Omental fat pad (tissue), 3 donors: ENCODE measurements at regions not wholly inside any gene's neighbourhood (a gene's known extent, or its start where the extent isn't known, plus 50 kb on each side); places are given as distances from the start of the nearest gene placed in this dataset.
"Not testable (repeated sequence)": the region's sequence is repeated elsewhere in the genome, so short reads cannot be mapped to it uniquely, and the experiment has no call there.

Source experiments
- ATAC-seq: fragments of 150-250 bp; one replicate; pipeline ENCODE4 v1.9.1; 2016; ENCODE audit warnings: mild to moderate bottlenecking, moderate library complexity; ENCODE audit not compliant: low FRiP score
- DNase-seq: peaks from one replicate; pipeline ENCODE4 v3.0.0-alpha.2; 2019; ENCODE audit warnings: low spot score
- TF ChIP-seq, protein P1 (sequence below), 3 donors: fragments of 450-650 bp; IDR thresholded peaks; one replicate each; pipeline ENCODE4 v1.5.1; 2016 to 2017; ENCODE audit warnings: antibody characterized with exemption in 3 of 3, mild to moderate bottlenecking in 3 of 3, moderate library complexity in 2 of 3

DNA sequence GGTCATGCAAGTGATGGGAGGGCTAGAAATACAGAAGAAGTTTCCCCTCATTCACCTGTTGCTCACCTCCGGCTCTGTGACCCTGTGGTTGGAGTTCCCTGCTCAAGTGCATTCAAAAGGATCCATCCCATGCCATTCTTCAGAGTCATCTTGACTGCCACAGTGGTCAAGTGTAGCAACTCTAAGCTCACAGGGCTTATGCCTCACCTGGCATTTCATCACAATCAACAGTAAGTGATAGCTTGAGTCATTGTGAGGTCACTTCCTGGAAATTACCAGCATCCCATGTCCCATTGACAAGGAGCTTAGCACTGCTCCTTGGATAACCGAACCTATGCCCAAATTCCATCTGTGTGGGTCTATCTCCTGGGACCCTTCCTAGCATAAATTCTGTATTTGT, 55.6 kb downstream of the OR4C45 start:
- DNase-seq (no peak), ATAC-seq (no peak)
- TF ChIP-seq, protein P1, sequence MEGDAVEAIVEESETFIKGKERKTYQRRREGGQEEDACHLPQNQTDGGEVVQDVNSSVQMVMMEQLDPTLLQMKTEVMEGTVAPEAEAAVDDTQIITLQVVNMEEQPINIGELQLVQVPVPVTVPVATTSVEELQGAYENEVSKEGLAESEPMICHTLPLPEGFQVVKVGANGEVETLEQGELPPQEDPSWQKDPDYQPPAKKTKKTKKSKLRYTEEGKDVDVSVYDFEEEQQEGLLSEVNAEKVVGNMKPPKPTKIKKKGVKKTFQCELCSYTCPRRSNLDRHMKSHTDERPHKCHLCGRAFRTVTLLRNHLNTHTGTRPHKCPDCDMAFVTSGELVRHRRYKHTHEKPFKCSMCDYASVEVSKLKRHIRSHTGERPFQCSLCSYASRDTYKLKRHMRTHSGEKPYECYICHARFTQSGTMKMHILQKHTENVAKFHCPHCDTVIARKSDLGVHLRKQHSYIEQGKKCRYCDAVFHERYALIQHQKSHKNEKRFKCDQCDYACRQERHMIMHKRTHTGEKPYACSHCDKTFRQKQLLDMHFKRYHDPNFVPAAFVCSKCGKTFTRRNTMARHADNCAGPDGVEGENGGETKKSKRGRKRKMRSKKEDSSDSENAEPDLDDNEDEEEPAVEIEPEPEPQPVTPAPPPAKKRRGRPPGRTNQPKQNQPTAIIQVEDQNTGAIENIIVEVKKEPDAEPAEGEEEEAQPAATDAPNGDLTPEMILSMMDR (IDR thresholded peaks at IDR 0.05) = no peak

DNA sequence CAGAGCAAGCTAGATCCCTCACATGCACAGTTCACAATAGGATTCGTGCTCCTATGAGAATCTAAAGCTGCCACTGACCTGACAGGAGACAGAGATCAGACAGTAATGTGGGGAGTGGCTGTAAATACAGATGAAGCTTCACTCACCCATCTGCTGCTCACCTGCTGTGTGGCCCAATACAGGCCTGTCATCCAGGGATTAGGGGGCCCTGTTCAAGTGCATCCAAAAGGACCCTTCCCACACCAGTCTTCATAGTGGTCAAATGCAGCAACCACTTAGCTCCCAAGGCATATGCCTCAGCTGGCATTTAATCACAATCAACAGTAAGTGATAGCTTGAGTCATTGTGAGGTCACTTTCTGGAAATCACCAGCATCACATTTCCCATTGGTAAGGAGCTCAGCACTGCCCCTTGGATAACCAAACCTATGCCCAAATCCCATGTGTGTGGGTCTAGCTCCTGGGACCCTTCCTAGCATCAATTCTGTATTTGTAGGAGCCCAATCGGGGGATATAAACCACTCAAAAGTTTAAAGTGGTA, 65.6 kb downstream of the OR4C45 start:
- ATAC-seq = no peak

DNA sequence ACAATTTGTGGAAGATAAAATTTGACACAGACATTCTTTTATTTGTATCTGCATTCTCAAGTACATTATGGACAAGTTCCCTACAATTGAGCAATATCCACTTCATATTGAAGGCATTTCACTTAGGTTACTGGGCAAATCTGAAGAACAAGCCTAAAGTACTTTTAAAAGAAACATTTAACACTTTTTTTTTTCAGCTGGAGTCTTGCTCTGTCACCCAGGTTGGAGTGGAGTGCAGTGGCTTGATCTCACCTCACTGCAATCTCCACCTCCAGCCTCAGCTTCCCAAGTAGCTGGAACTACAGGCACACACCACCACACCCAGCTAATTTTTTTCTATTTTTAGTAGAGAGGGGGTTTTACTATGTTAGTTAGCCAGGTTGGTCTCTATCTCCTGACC, 70.2 kb downstream of the OR4C45 start:
- DNase-seq (no peak), ATAC-seq (no peak)
- TF ChIP-seq, protein P1 (IDR thresholded peaks at IDR 0.05) = no peak

More for the DNA sequence above, 65.6 kb downstream of the OR4C45 start:
- no peak for DNase-seq
- TF ChIP-seq, protein P1 (IDR thresholded peaks at IDR 0.05) = no peak

DNA sequence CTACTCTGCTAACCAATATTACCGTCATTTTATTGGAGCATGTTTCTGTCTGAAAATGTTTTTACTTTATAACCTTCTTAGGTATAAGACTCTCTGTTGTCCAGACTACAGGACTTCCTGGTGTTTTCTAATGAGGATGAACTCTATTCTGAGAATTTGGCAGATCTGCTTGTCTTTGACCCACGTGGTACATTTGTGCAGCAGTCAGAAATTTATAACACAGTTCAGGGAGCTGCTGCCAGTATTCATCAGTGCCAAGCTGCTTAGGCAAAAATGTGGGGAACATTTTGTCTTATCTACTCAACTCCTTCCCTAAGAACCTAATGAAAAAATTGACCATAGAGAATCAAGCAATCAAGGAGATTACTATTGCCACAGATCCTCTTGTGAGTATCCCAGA, 108.0 kb downstream of the OR4C45 start:
- peak; percentile 80 for ATAC-seq
- not testable (repeated sequence) for DNase-seq

DNA sequence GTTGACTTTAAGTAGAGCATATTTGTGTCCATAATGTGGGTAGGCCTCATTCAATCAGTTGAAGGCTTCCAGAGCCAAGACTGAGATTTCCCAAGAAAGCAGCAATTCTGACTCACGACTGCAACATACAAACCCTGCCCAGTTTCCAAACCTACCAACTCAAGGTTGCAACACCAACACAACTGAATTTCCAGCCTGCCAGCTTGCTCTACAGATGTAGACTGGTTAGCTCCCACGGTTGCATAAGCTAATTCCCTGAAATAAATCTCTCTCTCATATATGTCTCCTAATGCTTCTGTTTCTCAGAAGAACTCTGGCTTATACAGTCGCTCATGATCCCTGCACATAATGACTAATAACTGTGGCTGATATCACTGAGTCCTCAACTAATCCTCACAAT, 113.6 kb downstream of the OR4C45 start:
- DNase-seq = not testable (repeated sequence)
- peak; percentile 96 for ATAC-seq

DNA sequence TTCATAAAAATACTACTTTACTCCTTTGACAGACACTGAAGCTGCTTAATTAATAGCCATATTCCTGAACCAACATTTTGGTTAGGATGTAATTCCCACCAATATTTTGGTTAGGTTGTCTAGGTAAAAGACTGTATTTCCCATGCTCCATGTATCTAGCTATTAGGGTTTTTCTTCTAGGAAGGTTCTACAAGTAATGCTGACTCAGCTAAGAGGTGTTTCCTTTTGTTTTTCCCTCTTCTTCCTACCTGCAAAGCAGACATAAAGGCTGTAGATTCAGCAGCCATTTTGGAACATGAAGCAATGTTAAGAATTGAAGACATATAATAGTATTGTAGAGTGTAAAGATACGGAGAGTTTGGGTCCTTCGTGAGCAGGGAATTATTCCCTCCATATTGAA, 115.3 kb downstream of the OR4C45 start:
- DNase-seq = not testable (repeated sequence)

DNA sequence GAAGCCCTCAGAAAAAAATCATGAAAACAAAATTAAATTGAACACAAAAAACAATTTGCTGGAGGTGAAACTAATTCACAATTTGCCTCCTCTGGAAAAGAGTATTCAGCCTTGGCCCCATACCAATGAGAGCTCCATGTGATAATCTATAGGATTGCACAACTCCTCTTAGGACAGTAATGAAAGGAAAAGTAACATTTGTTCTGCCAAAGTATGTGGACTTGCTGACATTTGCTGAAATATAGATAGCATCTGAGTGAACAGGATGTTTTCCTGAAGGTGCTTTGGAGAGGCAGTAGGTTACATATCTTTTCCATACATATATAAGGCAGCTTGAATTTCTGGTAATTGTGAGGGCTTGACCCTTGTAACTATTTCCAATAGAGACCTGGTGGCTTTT, 122.8 kb downstream of the OR4C45 start:
- TF ChIP-seq, protein P1 (IDR thresholded peaks at IDR 0.05) = no peak

More for the DNA sequence above, 115.3 kb downstream of the OR4C45 start:
- ATAC-seq = not testable (repeated sequence)

DNA sequence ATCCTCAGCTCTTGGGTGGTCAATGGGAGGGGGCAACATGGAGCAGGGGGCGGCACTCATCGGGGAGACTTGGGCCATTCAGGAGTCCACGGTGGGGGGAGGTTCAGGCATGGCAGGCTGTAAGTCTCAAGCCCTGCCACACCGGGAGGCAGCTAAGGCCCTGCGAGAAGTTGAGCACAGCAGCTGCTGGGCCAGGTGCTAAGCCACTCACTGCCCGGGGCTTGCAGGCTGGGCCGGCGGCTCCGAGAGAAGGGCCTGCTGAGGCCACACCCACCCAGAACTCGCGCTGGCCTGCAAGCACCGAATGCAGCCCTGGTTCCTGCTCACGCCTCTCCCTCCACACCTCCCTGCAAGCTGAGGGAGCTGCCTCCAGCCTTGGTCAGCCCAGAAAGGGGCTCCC, 131.4 kb downstream of the OR4C45 start:
- ATAC-seq (no peak), DNase-seq (no peak)
- TF ChIP-seq, protein P1 (IDR thresholded peaks at IDR 0.05) = no peak

More for the DNA sequence above, 122.8 kb downstream of the OR4C45 start:
- ATAC-seq (no peak), DNase-seq (no peak)

DNA sequence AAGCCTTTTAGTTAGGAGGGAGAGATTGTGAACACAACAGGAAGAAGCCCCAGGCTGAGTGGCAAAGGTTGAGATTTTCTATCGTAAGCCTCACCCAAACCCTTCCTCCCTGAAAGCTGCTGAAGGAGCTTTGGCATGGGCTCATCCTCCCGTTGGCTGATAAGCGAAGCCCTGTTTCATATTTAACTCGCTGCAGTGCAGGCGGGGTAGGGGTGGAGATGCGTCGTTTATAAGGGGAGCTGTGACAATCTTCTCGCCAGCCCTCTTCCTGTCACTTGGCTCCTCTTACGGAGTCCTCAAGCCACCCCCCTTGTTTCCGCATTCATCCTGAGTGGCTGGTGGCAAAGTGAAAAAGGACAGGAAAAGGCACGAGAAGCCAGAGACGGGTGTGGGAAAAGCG, 137.0 kb downstream of the OR4C45 start:
- no peak for ATAC-seq
- TF ChIP-seq, protein P1 (IDR thresholded peaks at IDR 0.05) = no peak

More for the DNA sequence above, 137.0 kb downstream of the OR4C45 start:
- DNase-seq = no peak
